ENCODE measurements at regions not wholly inside any gene's neighbourhood (a gene's known extent, or its start where the extent isn't known, plus 50 kb on each side); places are given as distances from the start of the nearest gene placed in this dataset.
"Not testable (repeated sequence)": the region's sequence is repeated elsewhere in the genome, so short reads cannot be mapped to it uniquely, and the experiment has no call there.

- no CpG with 5 or more reads among the region's 3 CpGs for WGBS (ENCODE audit: insufficient coverage)
- DNase-seq; H3K27ac ChIP-seq (ENCODE audit: insufficient read depth in 1 of 2, low read depth in 1 of 2, low read length in 2 of 2, poor library complexity in 1 of 2, severe bottlenecking in 2 of 2); POLR2A ChIA-PET; H3K27me3 ChIP-seq (replicated peaks in 2 of 5; ENCODE audit: control insufficient read depth in 4 of 5, insufficient read depth in 5 of 5, low read length in 4 of 5); CTCF ChIA-PET; H3K36me3 ChIP-seq (ENCODE audit: control insufficient read depth in 4 of 4, insufficient read depth in 4 of 4, low read length in 3 of 4); H3K4me3 ChIP-seq (ENCODE audit: control insufficient read depth in 1 of 7, extremely low read depth in 1 of 7, insufficient read depth in 4 of 7, low read depth in 2 of 7, low read length in 6 of 7); H3K4me1 ChIP-seq (ENCODE audit: control extremely low read depth in 1 of 4, control insufficient read depth in 4 of 4, insufficient read depth in 4 of 4, low read length in 3 of 4): not testable (repeated sequence)
- H3K9me3 ChIP-seq (ENCODE audit: control extremely low read depth in 1 of 5, control insufficient read depth in 4 of 5, insufficient read depth in 2 of 5, low read depth in 1 of 5, low read length in 4 of 5), result peaks cover 0 to 18% (median 11%) of the 10 kb centered on the region in 5 experiments
These were observed 142.2 kb upstream of the ZNF722 start for GRCh38 chr7:63856466-63856865.

- H3K9me3 ChIP-seq (ENCODE audit: control extremely low read depth in 1 of 5, control insufficient read depth in 4 of 5, insufficient read depth in 2 of 5, low read depth in 1 of 5, low read length in 4 of 5), result peaks cover 0 to 18% (median 11%) of the 10 kb centered on the region in 5 experiments
- H3K27ac ChIP-seq (ENCODE audit: insufficient read depth in 1 of 2, low read depth in 1 of 2, low read length in 2 of 2, poor library complexity in 1 of 2, severe bottlenecking in 2 of 2), result no peak overlapping the region
- POLR2A ChIA-PET, result interaction anchor here (0.7 kb wide), 1 partner anchor 14 kb away, joined by 3 read pairs; no protein-coding TSS in a partner anchor
- no peak overlapping the region for H3K4me3 ChIP-seq (ENCODE audit: control insufficient read depth in 1 of 7, extremely low read depth in 1 of 7, insufficient read depth in 4 of 7, low read depth in 2 of 7, low read length in 6 of 7)
- H3K4me1 ChIP-seq (ENCODE audit: control extremely low read depth in 1 of 4, control insufficient read depth in 4 of 4, insufficient read depth in 4 of 4, low read length in 3 of 4), result no peaks in the 10 kb centered on the region
- no peak for DNase-seq
- H3K36me3 ChIP-seq (ENCODE audit: control insufficient read depth in 4 of 4, insufficient read depth in 4 of 4, low read length in 3 of 4), result no peaks in the 10 kb centered on the region
- CTCF ChIA-PET, result no interaction called here
- no peaks in the 10 kb centered on the region for H3K27me3 ChIP-seq (replicated peaks in 2 of 5; ENCODE audit: control insufficient read depth in 4 of 5, insufficient read depth in 5 of 5, low read length in 4 of 5)
These were observed 131.5 kb upstream of the ZNF722 start for GRCh38 chr7:63867127-63867526.

GRCh38 chr7:63874242-63874641 is 124.4 kb upstream of the ZNF722 start:
- H3K27me3 ChIP-seq (replicated peaks in 2 of 5; ENCODE audit: control insufficient read depth in 4 of 5, insufficient read depth in 5 of 5, low read length in 4 of 5), result not testable (repeated sequence)

GRCh38 chr7:63876707-63877322 is 121.8 kb upstream of the ZNF722 start:
- POLR2A ChIA-PET, result no interaction called here
- no peaks in the 10 kb centered on the region for H3K36me3 ChIP-seq (ENCODE audit: control insufficient read depth in 4 of 4, insufficient read depth in 4 of 4, low read length in 3 of 4)
- H3K27ac ChIP-seq (ENCODE audit: insufficient read depth in 1 of 2, low read depth in 1 of 2, low read length in 2 of 2, poor library complexity in 1 of 2, severe bottlenecking in 2 of 2), result no peak overlapping the region
- H3K27me3 ChIP-seq (replicated peaks in 2 of 5; ENCODE audit: control insufficient read depth in 4 of 5, insufficient read depth in 5 of 5, low read length in 4 of 5), result no peaks in the 10 kb centered on the region
- DNase-seq, result no peak
- no peak overlapping the region for H3K4me3 ChIP-seq (ENCODE audit: control insufficient read depth in 1 of 7, extremely low read depth in 1 of 7, insufficient read depth in 4 of 7, low read depth in 2 of 7, low read length in 6 of 7)
- WGBS (ENCODE audit: insufficient coverage), result 100% methylated on average over 1 of the region's 1 CpG
- CTCF ChIA-PET, result no interaction called here
- H3K4me1 ChIP-seq (ENCODE audit: control extremely low read depth in 1 of 4, control insufficient read depth in 4 of 4, insufficient read depth in 4 of 4, low read length in 3 of 4), result no peaks in the 10 kb centered on the region
- peaks cover 13 to 51% (median 31%) of the 10 kb centered on the region in 5 experiments for H3K9me3 ChIP-seq (ENCODE audit: control extremely low read depth in 1 of 5, control insufficient read depth in 4 of 5, insufficient read depth in 2 of 5, low read depth in 1 of 5, low read length in 4 of 5)

More at GRCh38 chr7:63874242-63874641, 124.4 kb upstream of the ZNF722 start:
- H3K4me3 ChIP-seq (ENCODE audit: control insufficient read depth in 1 of 7, extremely low read depth in 1 of 7, insufficient read depth in 4 of 7, low read depth in 2 of 7, low read length in 6 of 7); H3K4me1 ChIP-seq (ENCODE audit: control extremely low read depth in 1 of 4, control insufficient read depth in 4 of 4, insufficient read depth in 4 of 4, low read length in 3 of 4); DNase-seq; POLR2A ChIA-PET; H3K27ac ChIP-seq (ENCODE audit: insufficient read depth in 1 of 2, low read depth in 1 of 2, low read length in 2 of 2, poor library complexity in 1 of 2, severe bottlenecking in 2 of 2); H3K36me3 ChIP-seq (ENCODE audit: control insufficient read depth in 4 of 4, insufficient read depth in 4 of 4, low read length in 3 of 4); CTCF ChIA-PET: not testable (repeated sequence)
- WGBS (ENCODE audit: insufficient coverage), result 94% methylated on average over 25 of the region's 30 CpGs
- H3K9me3 ChIP-seq (ENCODE audit: control extremely low read depth in 1 of 5, control insufficient read depth in 4 of 5, insufficient read depth in 2 of 5, low read depth in 1 of 5, low read length in 4 of 5), result peaks cover 12 to 40% (median 18%) of the 10 kb centered on the region in 5 experiments

GRCh38 chr7:63887031-63887430 is 111.6 kb upstream of the ZNF722 start:
- no peak overlapping the region for H3K27ac ChIP-seq (ENCODE audit: insufficient read depth in 1 of 2, low read depth in 1 of 2, low read length in 2 of 2, poor library complexity in 1 of 2, severe bottlenecking in 2 of 2)
- ChIA-PET CTCF (no interaction called here), POLR2A (interaction anchor here (0.7 kb wide), 1 partner anchor 79 kb away, joined by 4 read pairs; no protein-coding TSS in a partner anchor)
- H3K9me3 ChIP-seq (ENCODE audit: control extremely low read depth in 1 of 5, control insufficient read depth in 4 of 5, insufficient read depth in 2 of 5, low read depth in 1 of 5, low read length in 4 of 5), result peaks cover 2 to 57% (median 40%) of the 10 kb centered on the region in 5 experiments
- WGBS (ENCODE audit: insufficient coverage), result 71% methylated on average over 5 of the region's 5 CpGs
- no peak for DNase-seq
- no peaks in the 10 kb centered on the region for H3K4me1 ChIP-seq (ENCODE audit: control extremely low read depth in 1 of 4, control insufficient read depth in 4 of 4, insufficient read depth in 4 of 4, low read length in 3 of 4)
- no peaks in the 10 kb centered on the region for H3K36me3 ChIP-seq (ENCODE audit: control insufficient read depth in 4 of 4, insufficient read depth in 4 of 4, low read length in 3 of 4)
- no peaks in the 10 kb centered on the region for H3K27me3 ChIP-seq (replicated peaks in 2 of 5; ENCODE audit: control insufficient read depth in 4 of 5, insufficient read depth in 5 of 5, low read length in 4 of 5)
- H3K4me3 ChIP-seq (ENCODE audit: control insufficient read depth in 1 of 7, extremely low read depth in 1 of 7, insufficient read depth in 4 of 7, low read depth in 2 of 7, low read length in 6 of 7), result no peak overlapping the region

- no peaks in the 10 kb centered on the region for H3K27me3 ChIP-seq (replicated peaks in 2 of 5; ENCODE audit: control insufficient read depth in 4 of 5, insufficient read depth in 5 of 5, low read length in 4 of 5)
- H3K4me3 ChIP-seq (ENCODE audit: control insufficient read depth in 1 of 7, extremely low read depth in 1 of 7, insufficient read depth in 4 of 7, low read depth in 2 of 7, low read length in 6 of 7), result peak overlapping the region; percentile 62 to 100 (median 75)
- peak overlapping the region; percentile 50 to 81 for H3K27ac ChIP-seq (ENCODE audit: insufficient read depth in 1 of 2, low read depth in 1 of 2, low read length in 2 of 2, poor library complexity in 1 of 2, severe bottlenecking in 2 of 2)
- H3K4me1 ChIP-seq (ENCODE audit: control extremely low read depth in 1 of 4, control insufficient read depth in 4 of 4, insufficient read depth in 4 of 4, low read length in 3 of 4), result peaks cover 0 to 10% (median 5%) of the 10 kb centered on the region in 4 experiments
- peak; percentile 82 to 94 (median 93) for DNase-seq
- ChIA-PET CTCF (interaction anchor here (0.8 to 2.7 kb wide), 3 partner anchors 9 to 411 kb away, joined by 3 to 16 read pairs (median 4); no protein-coding TSS in a partner anchor), POLR2A (interaction anchor here (1.7 kb wide), 1 partner anchor 26 kb away, joined by 9 read pairs; no protein-coding TSS in a partner anchor)
- H3K36me3 ChIP-seq (ENCODE audit: control insufficient read depth in 4 of 4, insufficient read depth in 4 of 4, low read length in 3 of 4), result peaks cover 0 to 2% (median 0%) of the 10 kb centered on the region in 4 experiments
- WGBS (ENCODE audit: insufficient coverage), result 18% methylated on average over 26 of the region's 29 CpGs
- H3K9me3 ChIP-seq (ENCODE audit: control extremely low read depth in 1 of 5, control insufficient read depth in 4 of 5, insufficient read depth in 2 of 5, low read depth in 1 of 5, low read length in 4 of 5), result peaks cover 0 to 11% (median 1%) of the 10 kb centered on the region in 5 experiments
These were observed 98.8 kb upstream of the ZNF722 start for GRCh38 chr7:63899691-63900393.
